H1 (cell line): ENCODE measurements at regions not wholly inside any gene's neighbourhood (a gene's known extent, or its start where the extent isn't known, plus 50 kb on each side); places are given as distances from the start of the nearest gene placed in this dataset.
A peak's percentile ranks its signal among the peaks of the same experiment; 100 is the strongest.

Source experiments
- CTCF ChIA-PET: fragments of 300-600 bp; sonication (Branson Sonifier 250); formaldehyde crosslinking; loops from one replicate; lab custom pipeline; 2021; ENCODE audit not compliant: partially characterized antibody; lab: Charles Lee
- POLR2A ChIA-PET: fragments of 300-600 bp; sonication (Branson Sonifier 250); formaldehyde crosslinking; loops from one replicate; lab custom pipeline; 2021; ENCODE audit warnings: inconsistent platforms; ENCODE audit not compliant: partially characterized antibody; lab: Charles Lee
- DNase-seq, 2 experiments: peaks; one replicate each; pipeline versions ENCODE4 v3.0.0 to v3.0.0-alpha.2; 2010 to 2022; ENCODE audit warnings: low spot score in 2 of 2, low read depth in 1 of 2, mixed read lengths in 1 of 2
- FAIRE-seq: peaks from 2 replicates; lab custom pipeline; 2011; peaks lifted over from hg19 to GRCh38; lab: Jason Lieb, UNC
- H2AFZ ChIP-seq: 2 replicates; pipeline ENCODE4 v1.8.1; 2012; ENCODE audit warnings: low read length, inconsistent platforms
- H2AK5ac ChIP-seq: 2 replicates; pipeline ENCODE4 v1.6.1; 2013; ENCODE audit warnings: low read depth, low read length
- H2BK120ac ChIP-seq: replicated peaks from 2 replicates; pipeline ENCODE3; 2013; ENCODE audit warnings: low read depth, low read length, inconsistent platforms
- H2BK12ac ChIP-seq: 2 replicates; pipeline ENCODE4 v1.6.1; 2013; ENCODE audit warnings: low read depth, low read length
- H2BK15ac ChIP-seq: 2 replicates; pipeline ENCODE4 v1.6.1; 2013; ENCODE audit warnings: low read length
- H2BK20ac ChIP-seq: 2 replicates; pipeline ENCODE4 v1.6.1; 2013; ENCODE audit warnings: low read length
- H2BK5ac ChIP-seq: 2 replicates; pipeline ENCODE4 v1.6.1; 2013; ENCODE audit warnings: low read depth, low read length
- H3K14ac ChIP-seq: 2 replicates; pipeline ENCODE4 v1.6.1; 2013; ENCODE audit warnings: inconsistent platforms; ENCODE audit not compliant: insufficient read length
- H3K18ac ChIP-seq: 2 replicates; pipeline ENCODE4 v1.6.1; 2013; ENCODE audit warnings: low read length; ENCODE audit errors: extremely low read depth
- H3K23ac ChIP-seq: 2 replicates; pipeline ENCODE4 v1.6.1; 2013; ENCODE audit warnings: inconsistent platforms; ENCODE audit not compliant: insufficient read length
- H3K23me2 ChIP-seq: 2 replicates; pipeline ENCODE4 v1.6.1; 2013; ENCODE audit warnings: low read depth, low read length
- H3K27ac ChIP-seq: 2 replicates; pipeline ENCODE4 v1.6.1; 2011; ENCODE audit warnings: low read depth, low read length, inconsistent platforms
- H3K27me3 ChIP-seq, 4 experiments: replicated peaks in 1 of 4; 1 replicate in 1 of 4; 2 replicates in 3 of 4; pipeline versions ENCODE4 v1.6.1 to v1.8.1; 2011 to 2013; ENCODE audit warnings: low read length in 3 of 4, mild to moderate bottlenecking in 3 of 4, inconsistent platforms in 2 of 4, mixed read lengths in 2 of 4, moderate library complexity in 1 of 4; ENCODE audit not compliant: control insufficient read depth in 3 of 4, insufficient read depth in 3 of 4; ENCODE audit errors: extremely low read depth in 1 of 4
- H3K36me3 ChIP-seq, 4 experiments: 2 replicates each; pipeline versions ENCODE4 v1.6.1 to v1.8.1; 2011 to 2013; ENCODE audit warnings: mild to moderate bottlenecking in 4 of 4, low read length in 3 of 4, moderate library complexity in 2 of 4, control low read depth in 1 of 4, inconsistent platforms in 1 of 4; ENCODE audit not compliant: insufficient read depth in 4 of 4, control insufficient read depth in 2 of 4
- H3K4ac ChIP-seq: replicated peaks from 2 replicates; pipeline ENCODE3; 2013; ENCODE audit warnings: low read length, low read depth, mixed read lengths, inconsistent platforms; ENCODE audit not compliant: insufficient read length
- H3K4me1 ChIP-seq, 4 experiments: replicated peaks in 1 of 4; 1 replicate in 1 of 4; 2 replicates in 3 of 4; pipeline versions ENCODE4 v1.6.1 to v1.8.1; 2011 to 2013; ENCODE audit warnings: low read length in 3 of 4, inconsistent platforms in 2 of 4, mixed read lengths in 1 of 4; ENCODE audit not compliant: insufficient read depth in 4 of 4, control insufficient read depth in 3 of 4
- H3K4me2 ChIP-seq, 2 experiments: 2 replicates each; pipeline versions ENCODE4 v1.6.1 to v1.8.1; 2011 to 2013; ENCODE audit warnings: low read depth in 2 of 2, low read length in 2 of 2, control low read depth in 1 of 2, inconsistent platforms in 1 of 2, mild to moderate bottlenecking in 1 of 2; ENCODE audit not compliant: insufficient read depth in 1 of 2
- H3K4me3 ChIP-seq, 4 experiments: fragments of 200-600, 300-600 bp in 1 of 4; sonication (generic), shearing (Covaris generic), sonication (Bioruptor Twin) in 1 of 4; 2 replicates each; pipeline versions ENCODE4 v1.5.1 to v1.8.1; 2011 to 2016; ENCODE audit warnings: low read length in 4 of 4, low read depth in 3 of 4, control low read depth in 2 of 4, inconsistent platforms in 2 of 4, mild to moderate bottlenecking in 2 of 4, mixed read lengths in 1 of 4, moderate library complexity in 1 of 4; ENCODE audit not compliant: insufficient read depth in 2 of 4; ENCODE audit errors: extremely low read depth in 1 of 4
- H3K56ac ChIP-seq: replicated peaks from 2 replicates; pipeline ENCODE3; 2013; ENCODE audit warnings: low read depth, mild to moderate bottlenecking, mixed read lengths, low read length, inconsistent platforms; ENCODE audit not compliant: insufficient read length
- H3K79me1 ChIP-seq: 2 replicates; pipeline ENCODE4 v1.6.1; 2013; ENCODE audit warnings: low read depth, low read length, control low read depth
- H3K79me2 ChIP-seq, 2 experiments: 2 replicates each; pipeline versions ENCODE4 v1.6.1 to v1.8.1; 2012 to 2013; ENCODE audit warnings: low read length in 2 of 2, mild to moderate bottlenecking in 2 of 2, inconsistent platforms in 1 of 2; ENCODE audit not compliant: insufficient read depth in 2 of 2, control insufficient read depth in 1 of 2
- H3K9ac ChIP-seq, 4 experiments: replicated peaks in 1 of 4; 1 replicate in 1 of 4; 2 replicates in 3 of 4; pipeline versions ENCODE4 v1.6.1 to v1.8.1; 2011 to 2013; ENCODE audit warnings: low read depth in 3 of 4, low read length in 3 of 4, control low read depth in 2 of 4, mild to moderate bottlenecking in 2 of 4, moderate library complexity in 2 of 4, inconsistent platforms in 1 of 4; ENCODE audit errors: extremely low read depth in 1 of 4
- H3K9me3 ChIP-seq, 2 experiments: 2 replicates each; pipeline versions ENCODE4 v1.6.1 to v1.8.1; 2012 to 2013; ENCODE audit warnings: mild to moderate bottlenecking in 2 of 2, moderate library complexity in 2 of 2, control low read depth in 1 of 2, inconsistent platforms in 1 of 2, low read depth in 1 of 2, low read length in 1 of 2, mixed read lengths in 1 of 2; ENCODE audit not compliant: insufficient read depth in 2 of 2
- H4K20me1 ChIP-seq, 2 experiments: replicated peaks in 1 of 2; 2 replicates each; pipeline versions ENCODE3 to v1.8.1; 2011 to 2013; ENCODE audit warnings: inconsistent platforms in 2 of 2, low read length in 2 of 2, mild to moderate bottlenecking in 1 of 2; ENCODE audit not compliant: insufficient read depth in 2 of 2, control insufficient read depth in 1 of 2
- H4K5ac ChIP-seq: 2 replicates; pipeline ENCODE4 v1.6.1; 2013; ENCODE audit warnings: low read length, low read depth, mixed read lengths, inconsistent platforms; ENCODE audit not compliant: insufficient read length
- H4K8ac ChIP-seq: 2 replicates; pipeline ENCODE4 v1.8.0; 2013; ENCODE audit warnings: mild to moderate bottlenecking, moderate library complexity, low read length, inconsistent platforms; ENCODE audit not compliant: insufficient read depth; ENCODE audit errors: extremely low read depth
- H4K91ac ChIP-seq: replicated peaks from 2 replicates; pipeline ENCODE3; 2013; ENCODE audit warnings: low read length, mixed read lengths, inconsistent platforms; ENCODE audit not compliant: insufficient read length
- CEBPB ChIP-seq: IDR thresholded peaks from 2 replicates; pipeline ENCODE4 v1.6.1; 2012; ENCODE audit warnings: low read depth, low read length
- HDAC2 ChIP-seq, 2 experiments: fragments of 300-600 bp in 1 of 2; sonication (generic) in 1 of 2; IDR thresholded peaks; 2 replicates each; pipeline ENCODE4 v1.6.1; 2011 to 2012; ENCODE audit warnings: low read depth in 2 of 2, low read length in 2 of 2, mild to moderate bottlenecking in 2 of 2, moderate library complexity in 2 of 2, borderline replicate concordance in 1 of 2, inconsistent platforms in 1 of 2
- JUND ChIP-seq: IDR thresholded peaks from 2 replicates; pipeline ENCODE4 v1.6.1; 2011; ENCODE audit warnings: mild to moderate bottlenecking, improper control_type of control experiment, low read length
- KDM4A ChIP-seq: IDR thresholded peaks from one replicate; pipeline ENCODE4 v1.7.1; 2012; ENCODE audit warnings: low read depth, mild to moderate bottlenecking, moderate library complexity, low read length, inconsistent platforms; ENCODE audit not compliant: severe bottlenecking
- TAF1 ChIP-seq: IDR thresholded peaks from 2 replicates; pipeline ENCODE4 v1.6.1; 2011; ENCODE audit warnings: mild to moderate bottlenecking, low read depth, low read length
- YY1 ChIP-seq: IDR thresholded peaks from 2 replicates; pipeline ENCODE4 v1.6.1; 2011; ENCODE audit warnings: low read depth, mild to moderate bottlenecking, low read length
- WGBS, 2 experiments: shearing (Covaris generic) in 1 of 2; methylation state at CpG; one replicate each; pipeline versions ENCODE4 v1.1.6 to v1.1.7; 2013 to 2015; ENCODE audit warnings: low lambda C conversion rate in 2 of 2, mixed read lengths in 2 of 2, inconsistent platforms in 1 of 2, low coverage in 1 of 2, missing lambda C conversion rate in 1 of 2; ENCODE audit not compliant: insufficient replicate concordance in 2 of 2, insufficient coverage in 1 of 2, insufficient read length in 1 of 2; ENCODE audit errors: extremely low coverage in 1 of 2, missing lambda C conversion rate in 1 of 2; 5-methylcytosine and 5-hydroxymethylcytosine counted together
- TF ChIP-seq, protein P1 (sequence below), 3 experiments: IDR thresholded peaks; 1 replicate in 2 of 3; 2 replicates in 1 of 3; pipeline versions ENCODE4 v1.5.1 to v1.6.1; 2011; ENCODE audit warnings: low read length in 3 of 3, mild to moderate bottlenecking in 3 of 3, inconsistent platforms in 2 of 3, low read depth in 1 of 3, moderate library complexity in 1 of 3; ENCODE audit not compliant: insufficient read depth in 1 of 3; ENCODE audit errors: control extremely low read depth in 1 of 3

DNA sequence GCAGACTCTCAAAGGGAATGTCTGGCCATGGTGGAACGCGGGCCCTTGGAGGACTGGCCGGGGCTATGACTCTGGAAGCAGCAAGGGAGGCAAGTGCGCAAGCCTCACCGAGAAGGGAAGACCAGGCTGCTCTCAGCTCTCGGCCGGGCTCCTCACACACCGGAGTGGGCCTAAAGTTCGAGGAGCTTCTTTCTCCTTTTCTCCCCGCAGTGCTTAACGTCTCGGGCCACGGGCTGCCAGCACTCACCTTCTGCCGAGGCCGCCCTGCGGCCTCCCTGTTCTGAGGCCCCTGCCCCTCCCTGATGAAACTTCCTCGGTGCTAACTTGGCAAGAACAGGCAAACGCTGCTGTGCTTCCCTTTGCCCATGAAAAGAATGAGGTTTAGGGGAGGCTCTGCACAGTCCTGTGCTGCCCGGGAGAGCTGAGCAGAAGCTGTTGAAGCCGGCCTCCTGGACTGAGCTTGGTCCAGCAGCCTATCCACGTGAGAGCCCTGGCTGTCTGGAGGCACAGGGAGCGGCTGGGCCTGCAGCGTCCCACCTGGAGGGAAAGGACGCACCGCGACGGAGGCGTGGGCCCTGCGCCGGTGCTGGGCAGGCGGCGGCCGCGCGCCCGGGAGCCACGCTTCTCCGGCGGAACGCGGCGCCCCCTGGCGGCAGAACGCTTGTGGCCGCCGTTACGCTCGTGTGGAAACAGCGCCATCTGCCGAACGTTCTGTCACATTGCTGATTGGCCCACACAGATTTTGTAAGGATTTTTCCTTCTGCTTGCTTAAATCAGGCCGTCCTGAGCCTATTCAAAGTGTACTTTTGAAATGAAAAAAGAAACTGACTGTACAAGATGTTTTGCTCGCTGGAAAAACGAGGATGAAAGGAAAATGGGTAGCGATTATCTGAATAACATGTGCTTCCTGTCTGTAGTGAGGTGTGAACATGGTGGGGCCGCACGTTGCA, 65.0 kb upstream of the TMEM45B start:
- no peak overlapping the region for H4K5ac ChIP-seq
- H3K23me2 ChIP-seq, result no peaks in the 10 kb centered on the region
- H2AFZ ChIP-seq, result peak overlapping the region; percentile 95
- H2BK5ac ChIP-seq, result no peak overlapping the region
- peaks cover 0 to 13% (median 3%) of the 10 kb centered on the region in 4 experiments; a peak in 2 of 7 replicates for H3K27me3 ChIP-seq
- 23% methylated on average over 57 of the region's 57 CpGs; no CpG with 5 or more reads in 1 of the 2 experiments for WGBS, 2 experiments
- H3K9me3 ChIP-seq, result no peaks in the 10 kb centered on the region
- H2BK12ac ChIP-seq, result no peak overlapping the region
- H2BK120ac ChIP-seq, result no peak overlapping the region
- POLR2A ChIA-PET, result no interaction called here
- H3K4me3 ChIP-seq, result peak overlapping the region in 3 of 4 experiments; percentile 11 to 51 (median 32); a peak in 6 of 8 replicates
- DNase-seq (peak; percentile 23 to 93), FAIRE-seq (peak; percentile 36)
- no peak overlapping the region for H3K27ac ChIP-seq
- H2BK20ac ChIP-seq, result 0 out of 2 replicates have a peak overlapping the region, but pooled peaks have one; percentile 18
- H3K23ac ChIP-seq, result no peak overlapping the region
- no peak overlapping the region for H3K4ac ChIP-seq
- H3K36me3 ChIP-seq, result no peaks in the 10 kb centered on the region
- CTCF ChIA-PET, result interaction anchor here (0.6 to 7.8 kb wide), 48 partner anchors 9 to 801 kb away, joined by 3 to 91 read pairs (median 4); partner anchors contain the start of gene BARX2
- peaks cover 0 to 1% (median 0%) of the 10 kb centered on the region in 4 experiments; a peak in 1 of 7 replicates for H3K4me1 ChIP-seq
- H3K9ac ChIP-seq, result no peak overlapping the region; a peak in 1 of 7 replicates
- H4K20me1 ChIP-seq, result no peaks in the 10 kb centered on the region
- no peak overlapping the region for H3K14ac ChIP-seq
- peak overlapping the region; percentile 54 for H4K91ac ChIP-seq
- no peak overlapping the region for H3K56ac ChIP-seq
- H3K4me2 ChIP-seq, result peak overlapping the region; percentile 2 to 72; a peak in 3 of 4 replicates
- no peak overlapping the region for H2BK15ac ChIP-seq
- no peaks in the 10 kb centered on the region for H3K79me1 ChIP-seq
- no peaks in the 10 kb centered on the region for H3K79me2 ChIP-seq
- peak overlapping the region; percentile 92 for H4K8ac ChIP-seq
- no peak overlapping the region; the same call in 1 of the 2 replicates for H3K18ac ChIP-seq
- no peak overlapping the region for H2AK5ac ChIP-seq
- peak; percentile 88 for TF ChIP-seq KDM4A
- no peak for TF ChIP-seq TAF1
- TF ChIP-seq HDAC2 (IDR thresholded peaks at IDR 0.05; ENCODE audit: borderline replicate concordance in 1 of 2, low read depth in 2 of 2, low read length in 2 of 2), result 0 out of 4 replicates have a peak, but pooled peaks of 1 of the 2 experiments have one; percentile 37
- 0 out of 2 replicates have a peak, but pooled peaks have one; percentile 27 for TF ChIP-seq JUND
- TF ChIP-seq CEBPB, result no peak
- TF ChIP-seq, protein P1, sequence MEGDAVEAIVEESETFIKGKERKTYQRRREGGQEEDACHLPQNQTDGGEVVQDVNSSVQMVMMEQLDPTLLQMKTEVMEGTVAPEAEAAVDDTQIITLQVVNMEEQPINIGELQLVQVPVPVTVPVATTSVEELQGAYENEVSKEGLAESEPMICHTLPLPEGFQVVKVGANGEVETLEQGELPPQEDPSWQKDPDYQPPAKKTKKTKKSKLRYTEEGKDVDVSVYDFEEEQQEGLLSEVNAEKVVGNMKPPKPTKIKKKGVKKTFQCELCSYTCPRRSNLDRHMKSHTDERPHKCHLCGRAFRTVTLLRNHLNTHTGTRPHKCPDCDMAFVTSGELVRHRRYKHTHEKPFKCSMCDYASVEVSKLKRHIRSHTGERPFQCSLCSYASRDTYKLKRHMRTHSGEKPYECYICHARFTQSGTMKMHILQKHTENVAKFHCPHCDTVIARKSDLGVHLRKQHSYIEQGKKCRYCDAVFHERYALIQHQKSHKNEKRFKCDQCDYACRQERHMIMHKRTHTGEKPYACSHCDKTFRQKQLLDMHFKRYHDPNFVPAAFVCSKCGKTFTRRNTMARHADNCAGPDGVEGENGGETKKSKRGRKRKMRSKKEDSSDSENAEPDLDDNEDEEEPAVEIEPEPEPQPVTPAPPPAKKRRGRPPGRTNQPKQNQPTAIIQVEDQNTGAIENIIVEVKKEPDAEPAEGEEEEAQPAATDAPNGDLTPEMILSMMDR (IDR thresholded peaks at IDR 0.05; ENCODE audit: control extremely low read depth in 1 of 3, insufficient read depth in 1 of 3, low read depth in 1 of 3, low read length in 3 of 3), result peak; percentile 92 to 99 (median 97)
- TF ChIP-seq YY1, result no peak
